Glutamatergic neuron (in vitro differentiated cells): ENCODE measurements at regions not wholly inside any gene's neighbourhood (a gene's known extent, or its start where the extent isn't known, plus 50 kb on each side); places are given as distances from the start of the nearest gene placed in this dataset.

Experiments used
- DNase-seq: peaks from one replicate; pipeline ENCODE4 v3.0.0; 2022
- H3K27ac Mint-ChIP-seq: one replicate; pipeline ENCODE4 v1.8.0; 2020; ENCODE audit warnings: mild to moderate bottlenecking, mixed read lengths, inconsistent platforms; ENCODE audit not compliant: unreplicated experiment
- H3K27me3 Mint-ChIP-seq: one replicate; pipeline ENCODE4 v1.8.0; 2020; ENCODE audit warnings: mild to moderate bottlenecking, moderate library complexity, mixed read lengths, inconsistent platforms; ENCODE audit not compliant: unreplicated experiment
- H3K36me3 Mint-ChIP-seq: one replicate; pipeline ENCODE4 v1.8.0; 2020; ENCODE audit warnings: mild to moderate bottlenecking, mixed read lengths, inconsistent platforms; ENCODE audit not compliant: unreplicated experiment
- H3K4me1 Mint-ChIP-seq: one replicate; pipeline ENCODE4 v1.8.0; 2020; ENCODE audit warnings: mild to moderate bottlenecking, low read depth, mixed read lengths, inconsistent platforms; ENCODE audit not compliant: unreplicated experiment
- H3K4me3 Mint-ChIP-seq: one replicate; pipeline ENCODE4 v1.8.0; 2020; ENCODE audit warnings: mild to moderate bottlenecking, mixed read lengths, inconsistent platforms; ENCODE audit not compliant: unreplicated experiment
- H3K9me3 Mint-ChIP-seq: one replicate; pipeline ENCODE4 v1.8.0; 2020; ENCODE audit warnings: mild to moderate bottlenecking, moderate library complexity, mixed read lengths, inconsistent platforms; ENCODE audit not compliant: unreplicated experiment
- TF ChIP-seq, protein P1 (sequence below): fragments of 200-600 bp; sonication (generic); IDR thresholded peaks from one replicate; pipeline ENCODE4 v1.5.0; 2021; ENCODE audit not compliant: partially characterized antibody, unreplicated experiment

DNA sequence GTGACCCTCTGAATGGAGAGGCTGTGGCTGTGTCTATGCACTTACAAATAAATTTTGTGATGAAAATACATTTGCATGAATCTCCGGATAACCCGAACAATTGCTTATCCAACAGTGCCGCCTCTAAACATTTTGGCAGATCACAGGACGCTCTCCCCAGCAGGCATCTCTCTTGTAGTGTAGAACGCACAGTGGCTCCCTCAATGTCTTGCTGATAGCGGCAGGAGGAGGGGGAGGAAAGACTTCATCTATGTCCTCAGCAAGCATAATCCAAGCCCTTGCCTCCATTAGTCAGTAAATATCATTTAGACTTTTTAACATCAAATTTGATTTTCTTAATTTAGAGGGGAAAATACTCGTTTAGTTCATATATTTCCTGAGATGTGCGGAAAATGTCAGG, 318.1 kb upstream of the IGF1R start:
- no peaks in the 10 kb centered on the region for H3K4me1 Mint-ChIP-seq
- TF ChIP-seq, protein P1, sequence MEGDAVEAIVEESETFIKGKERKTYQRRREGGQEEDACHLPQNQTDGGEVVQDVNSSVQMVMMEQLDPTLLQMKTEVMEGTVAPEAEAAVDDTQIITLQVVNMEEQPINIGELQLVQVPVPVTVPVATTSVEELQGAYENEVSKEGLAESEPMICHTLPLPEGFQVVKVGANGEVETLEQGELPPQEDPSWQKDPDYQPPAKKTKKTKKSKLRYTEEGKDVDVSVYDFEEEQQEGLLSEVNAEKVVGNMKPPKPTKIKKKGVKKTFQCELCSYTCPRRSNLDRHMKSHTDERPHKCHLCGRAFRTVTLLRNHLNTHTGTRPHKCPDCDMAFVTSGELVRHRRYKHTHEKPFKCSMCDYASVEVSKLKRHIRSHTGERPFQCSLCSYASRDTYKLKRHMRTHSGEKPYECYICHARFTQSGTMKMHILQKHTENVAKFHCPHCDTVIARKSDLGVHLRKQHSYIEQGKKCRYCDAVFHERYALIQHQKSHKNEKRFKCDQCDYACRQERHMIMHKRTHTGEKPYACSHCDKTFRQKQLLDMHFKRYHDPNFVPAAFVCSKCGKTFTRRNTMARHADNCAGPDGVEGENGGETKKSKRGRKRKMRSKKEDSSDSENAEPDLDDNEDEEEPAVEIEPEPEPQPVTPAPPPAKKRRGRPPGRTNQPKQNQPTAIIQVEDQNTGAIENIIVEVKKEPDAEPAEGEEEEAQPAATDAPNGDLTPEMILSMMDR, result no peak
- no peak overlapping the region for H3K4me3 Mint-ChIP-seq
- no peaks in the 10 kb centered on the region for H3K9me3 Mint-ChIP-seq
- H3K27ac Mint-ChIP-seq, result no peak overlapping the region
- DNase-seq, result no peak
- no peaks in the 10 kb centered on the region for H3K36me3 Mint-ChIP-seq
- H3K27me3 Mint-ChIP-seq, result no peaks in the 10 kb centered on the region

DNA sequence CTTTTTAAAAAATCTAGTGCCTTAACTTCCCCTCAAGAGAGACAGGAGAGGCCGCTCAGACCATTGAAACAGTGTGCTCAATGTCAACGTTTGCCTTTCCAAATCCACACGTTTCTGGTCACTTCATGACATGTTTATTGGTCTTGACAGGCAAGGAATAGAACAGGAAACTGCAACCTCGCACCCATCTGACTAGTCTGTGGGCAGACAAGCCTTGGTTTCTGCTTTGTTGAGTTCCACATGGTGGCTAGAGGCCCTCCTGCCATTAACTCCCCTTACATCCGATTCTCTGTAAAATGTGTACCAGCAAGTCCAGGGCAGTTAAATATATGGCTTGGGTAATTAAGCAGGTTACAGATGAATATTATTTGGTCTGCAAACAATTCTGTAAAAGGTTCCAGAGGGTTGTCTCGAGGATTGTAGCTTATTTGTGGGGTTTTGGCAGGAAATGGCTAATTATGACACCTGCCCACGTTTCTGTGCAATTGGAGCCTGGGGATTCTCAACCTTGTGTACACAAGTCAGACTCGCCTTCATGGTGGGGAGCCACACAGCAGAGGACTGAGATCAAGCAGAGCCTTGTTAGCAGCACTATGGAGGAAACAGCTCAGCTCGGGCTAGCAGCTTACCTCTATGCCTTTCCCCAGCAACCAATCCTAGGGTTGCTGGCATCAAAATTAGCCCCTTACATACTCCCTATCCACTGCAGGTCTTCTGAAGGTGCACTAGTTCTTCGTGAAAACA, 317.5 kb upstream of the IGF1R start:
- Mint-ChIP-seq H3K4me1 (no peaks in the 10 kb centered on the region), H3K36me3 (no peaks in the 10 kb centered on the region), H3K27me3 (no peaks in the 10 kb centered on the region), H3K27ac (no peak overlapping the region), H3K9me3 (no peaks in the 10 kb centered on the region), H3K4me3 (no peak overlapping the region)
- TF ChIP-seq, protein P1, result no peak
- DNase-seq, result no peak

DNA sequence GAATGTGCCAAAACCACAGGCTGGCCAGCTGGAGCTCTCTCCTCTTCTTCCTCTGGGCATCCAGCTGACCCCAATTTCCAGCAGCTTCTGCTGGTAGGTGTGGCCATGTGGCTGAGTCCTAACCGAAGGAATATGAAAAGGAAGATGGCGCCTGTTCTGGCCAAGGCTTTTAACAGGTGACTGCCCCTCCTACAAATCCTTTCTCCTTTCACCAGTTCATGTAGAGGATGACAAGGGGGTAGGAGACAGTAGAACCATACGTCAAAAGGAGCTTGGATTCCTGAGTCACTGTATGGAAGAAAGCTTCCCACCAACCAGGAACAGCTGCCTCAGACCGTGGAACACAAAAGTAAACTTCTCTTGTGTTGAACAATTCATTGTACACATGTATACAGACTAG, 316.7 kb upstream of the IGF1R start:
- DNase-seq, result no peak
- H3K27me3 Mint-ChIP-seq, result no peaks in the 10 kb centered on the region

DNA sequence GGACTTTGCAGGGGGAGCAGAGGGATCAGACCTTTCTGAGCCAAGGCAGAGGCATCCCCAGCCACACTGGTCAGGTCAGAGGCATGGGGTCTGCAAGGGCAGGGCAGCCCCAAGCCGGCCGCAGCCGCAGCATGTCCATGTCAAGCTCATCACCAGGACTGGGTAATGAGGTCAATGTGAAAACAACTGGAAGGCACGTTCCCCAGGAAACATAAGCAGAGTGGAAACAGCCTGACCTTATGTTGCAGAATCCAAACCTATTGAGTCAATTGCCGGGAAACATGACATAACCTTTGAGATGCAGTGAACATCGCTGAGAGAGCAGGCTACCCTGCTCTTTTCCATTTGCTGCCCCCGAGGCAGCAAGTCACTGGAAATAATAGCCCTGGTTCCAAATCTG, 315.1 kb upstream of the IGF1R start:
- H3K27ac Mint-ChIP-seq, result no peak overlapping the region
- no peaks in the 10 kb centered on the region for H3K36me3 Mint-ChIP-seq
- H3K9me3 Mint-ChIP-seq, result no peaks in the 10 kb centered on the region
- DNase-seq, result no peak
- no peaks in the 10 kb centered on the region for H3K4me1 Mint-ChIP-seq
- no peaks in the 10 kb centered on the region for H3K27me3 Mint-ChIP-seq
- H3K4me3 Mint-ChIP-seq, result no peak overlapping the region
- TF ChIP-seq, protein P1, result no peak

More for the DNA sequence above, 316.7 kb upstream of the IGF1R start:
- H3K27ac Mint-ChIP-seq, result no peak overlapping the region
- TF ChIP-seq, protein P1, result no peak
- H3K9me3 Mint-ChIP-seq, result no peaks in the 10 kb centered on the region
- H3K4me3 Mint-ChIP-seq, result no peak overlapping the region
- H3K36me3 Mint-ChIP-seq, result no peaks in the 10 kb centered on the region
- no peaks in the 10 kb centered on the region for H3K4me1 Mint-ChIP-seq

DNA sequence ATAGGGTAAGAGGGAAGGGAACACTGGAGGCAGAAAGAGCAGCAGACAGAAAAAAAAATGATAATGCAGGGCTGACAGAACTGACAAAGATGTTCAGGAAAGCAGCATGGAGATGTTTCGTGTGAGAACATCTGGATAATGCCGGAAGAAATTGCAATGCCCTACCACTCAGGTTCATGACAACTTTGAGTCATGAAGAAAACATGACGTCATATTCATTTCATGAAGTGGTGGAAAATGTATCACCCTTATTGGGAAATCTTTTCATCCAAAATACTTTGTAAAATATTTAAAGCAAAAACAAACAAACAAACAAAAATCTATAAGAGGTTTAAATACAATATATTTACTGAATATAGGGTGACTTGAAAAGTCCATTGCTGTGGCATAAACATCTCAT, 305.4 kb upstream of the IGF1R start:
- Mint-ChIP-seq H3K36me3 (no peaks in the 10 kb centered on the region), H3K9me3 (no peaks in the 10 kb centered on the region), H3K4me1 (no peaks in the 10 kb centered on the region), H3K27ac (no peak overlapping the region), H3K27me3 (no peaks in the 10 kb centered on the region), H3K4me3 (no peak overlapping the region)
- no peak for DNase-seq
- TF ChIP-seq, protein P1, result no peak
